ENCODE measurements at regions not wholly inside any gene's neighbourhood (a gene's known extent, or its start where the extent isn't known, plus 50 kb on each side); places are given as distances from the start of the nearest gene placed in this dataset.

GRCh38 chr9:73595036-73595545 lies 443.4 kb downstream of the ANXA1 start:
- no peak for TF ChIP-seq YY1 (IDR thresholded peaks at IDR 0.05; ENCODE audit: insufficient read depth, insufficient read length)
- no peak for TF ChIP-seq SUZ12 (IDR thresholded peaks at IDR 0.05; ENCODE audit: extremely low read depth, insufficient read depth, insufficient read length)
